GM18498 (cell line): ENCODE measurements at regions not wholly inside any gene's neighbourhood (a gene's known extent, or its start where the extent isn't known, plus 50 kb on each side); places are given as distances from the start of the nearest gene placed in this dataset.
"Not testable (repeated sequence)": the region's sequence is repeated elsewhere in the genome, so short reads cannot be mapped to it uniquely, and the experiment has no call there.

Source experiments
- ATAC-seq: cut with Tn5 transposase; IDR thresholded peaks from one replicate; pipeline ENCODE4 v1.9.1; 2021; ENCODE audit warnings: mild to moderate bottlenecking, moderate library complexity; ENCODE audit not compliant: unreplicated experiment

DNA sequence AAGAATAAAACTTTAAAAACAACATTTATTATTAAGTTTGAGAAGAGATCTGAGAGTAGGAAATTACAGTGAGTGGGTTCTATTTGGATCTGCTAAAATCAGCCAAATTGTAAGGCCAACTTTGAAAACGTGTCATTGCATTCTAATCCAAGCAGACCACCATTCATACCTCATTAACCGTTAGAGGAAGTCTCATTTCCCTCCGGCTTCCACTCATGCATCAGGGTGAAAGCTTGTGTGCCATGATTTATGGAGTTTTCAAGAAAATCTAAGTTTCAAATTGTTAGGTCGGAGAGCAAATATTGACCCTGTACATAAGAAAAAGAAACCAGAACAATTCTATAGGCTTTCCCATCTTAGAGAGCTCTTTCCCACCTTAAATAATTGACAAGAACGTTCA, 166.6 kb upstream of the NRG3 start:
- no peak for ATAC-seq

DNA sequence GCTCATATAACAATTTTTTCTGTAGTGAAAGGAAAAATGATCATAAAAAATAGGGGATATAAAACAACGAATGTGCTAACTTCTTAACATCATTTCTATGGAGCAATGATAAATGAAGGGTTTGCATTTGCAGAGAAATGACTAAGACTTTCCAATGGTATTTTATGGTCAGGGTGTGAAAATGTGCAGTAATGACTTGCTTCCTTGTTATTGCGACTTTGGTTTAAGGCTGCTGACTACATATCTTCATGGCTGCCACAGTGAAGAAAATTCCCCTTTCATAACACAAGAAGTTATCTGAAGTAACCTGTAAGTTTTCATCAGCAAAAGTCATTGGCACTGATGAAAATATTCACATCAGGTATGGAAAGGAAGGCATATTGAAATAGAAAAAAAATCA, 166.1 kb upstream of the NRG3 start:
- ATAC-seq = no peak

DNA sequence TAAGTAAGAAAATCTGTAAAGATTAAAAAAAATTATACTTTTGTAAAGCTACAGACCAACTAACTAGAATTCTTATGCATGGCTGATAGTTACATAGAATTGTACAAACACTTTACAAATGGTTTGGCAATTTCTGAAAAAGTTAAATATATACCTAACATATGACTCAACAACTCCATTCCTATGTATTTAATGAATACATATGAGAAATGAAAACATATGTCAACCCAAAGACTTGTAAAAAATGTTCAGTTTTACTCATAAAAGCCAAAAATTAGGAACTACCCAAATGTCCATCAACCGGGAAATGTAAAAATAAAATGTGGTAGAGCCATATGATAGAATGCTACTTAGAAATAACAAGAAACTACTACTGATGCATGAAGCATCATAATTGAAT, 152.6 kb upstream of the NRG3 start:
- ATAC-seq = no peak

DNA sequence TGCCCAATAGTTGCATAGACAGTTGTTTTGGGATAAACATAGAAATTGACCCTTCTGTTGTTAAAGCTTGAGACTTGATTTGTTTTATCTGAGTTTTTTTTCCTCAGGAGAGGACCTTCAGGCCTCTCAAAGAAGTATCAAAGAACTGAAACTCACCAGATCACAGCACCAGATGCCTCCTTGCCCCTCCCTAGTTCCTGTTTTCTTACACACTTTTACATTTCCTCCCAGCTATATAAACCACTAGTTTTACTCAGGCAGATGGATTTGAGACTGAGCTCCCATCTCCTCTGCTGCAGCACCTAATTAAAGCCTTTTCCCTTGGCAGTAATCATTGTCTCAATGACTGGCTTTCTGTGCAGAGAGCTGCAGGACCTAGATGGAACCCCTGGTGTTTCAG, 150.6 kb upstream of the NRG3 start:
- no peak for ATAC-seq

DNA sequence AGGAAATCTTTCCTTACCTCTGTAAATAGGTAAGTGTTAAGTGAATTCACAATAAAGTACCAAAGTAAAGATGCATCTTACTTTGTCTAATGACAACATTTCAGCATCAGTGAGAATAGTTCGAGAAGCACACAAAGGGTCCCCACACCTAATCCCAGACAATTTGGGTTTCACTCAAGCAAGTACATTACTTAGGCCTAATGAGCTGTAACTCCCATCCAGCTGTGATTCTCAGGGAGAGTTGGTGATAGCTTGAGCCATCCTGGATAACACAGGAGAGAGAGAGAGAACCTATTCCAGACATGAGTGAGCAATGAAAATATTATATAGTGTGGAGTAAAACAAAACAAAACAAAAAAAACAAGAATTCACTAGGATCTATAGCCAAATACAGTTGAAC, 149.1 kb upstream of the NRG3 start:
- ATAC-seq = no peak

DNA sequence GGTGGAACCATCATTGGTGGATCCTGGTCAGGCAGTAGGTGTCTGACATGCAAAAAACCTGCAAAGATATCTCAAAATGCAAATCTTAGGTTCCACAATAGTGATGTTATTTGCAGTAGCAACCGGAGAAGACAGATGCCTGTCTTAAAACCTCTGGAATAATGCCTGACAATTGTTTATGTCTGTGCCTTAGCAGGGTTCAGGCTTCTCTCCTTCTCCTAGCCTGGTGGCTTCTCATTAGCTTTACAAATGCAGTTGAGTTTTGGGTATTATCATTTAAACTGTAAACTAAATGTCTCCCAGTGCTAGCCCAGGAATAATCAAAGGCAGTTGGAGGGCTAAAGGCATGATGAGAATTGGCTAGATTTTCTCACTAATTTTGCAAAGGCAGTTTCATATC, 146.3 kb upstream of the NRG3 start:
- no peak for ATAC-seq

DNA sequence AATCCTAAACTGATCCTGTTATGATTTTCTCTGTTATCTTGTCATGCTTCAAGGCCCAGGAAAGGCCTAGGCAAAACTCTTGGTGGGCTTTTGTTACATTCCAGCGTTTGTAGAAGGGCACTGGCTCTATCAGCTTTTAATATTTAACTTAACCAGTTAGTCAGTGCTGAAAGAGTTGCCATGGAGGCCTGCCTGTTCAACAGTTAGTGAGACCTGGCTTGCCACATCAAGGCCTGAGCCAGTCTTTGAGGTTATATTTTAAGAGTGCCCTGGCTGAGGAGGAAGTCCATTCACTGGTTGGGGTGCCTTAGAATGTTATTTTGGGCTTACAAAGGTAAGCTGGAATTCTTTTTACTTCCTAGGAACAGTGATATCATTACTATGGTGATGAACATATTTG, 144.1 kb upstream of the NRG3 start:
- no peak for ATAC-seq

DNA sequence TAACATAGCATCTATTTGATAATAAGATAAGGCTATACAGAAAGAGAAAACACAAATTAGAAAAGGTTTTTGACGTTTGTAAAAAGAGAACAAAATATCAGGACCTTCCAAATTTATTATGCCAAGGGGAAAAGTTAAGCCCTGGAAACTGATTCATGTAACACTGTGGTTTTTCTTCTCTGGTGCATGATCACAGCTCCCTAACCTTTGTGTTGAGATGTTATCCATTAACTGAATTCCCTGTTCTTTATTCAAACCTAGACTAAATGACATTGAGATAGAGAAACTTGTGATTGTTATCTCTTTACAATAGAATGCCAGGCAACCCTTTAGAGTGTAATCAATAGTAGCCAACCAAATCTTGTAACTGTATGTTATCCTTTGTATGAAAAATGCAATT, 141.5 kb upstream of the NRG3 start:
- no peak for ATAC-seq

DNA sequence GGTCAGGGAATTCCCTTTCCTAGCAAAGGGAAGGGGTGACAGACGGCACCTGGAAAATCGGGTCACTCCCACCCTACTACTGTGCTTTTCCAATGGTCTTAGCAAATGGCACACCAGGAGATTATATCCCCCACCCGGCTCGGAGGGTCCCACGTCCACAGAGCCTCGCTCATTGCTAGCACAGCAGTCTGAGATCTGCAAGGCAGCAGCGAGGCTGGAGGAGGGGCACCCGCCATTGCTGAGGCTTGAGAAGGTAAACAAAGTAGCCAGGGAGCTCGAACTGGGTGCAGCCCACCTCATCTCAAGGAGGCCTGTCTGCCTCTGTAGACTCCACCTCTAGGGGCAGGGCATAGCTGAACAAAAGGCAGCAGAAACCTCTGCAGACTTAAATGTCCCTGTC, 139.8 kb upstream of the NRG3 start:
- ATAC-seq = not testable (repeated sequence)

DNA sequence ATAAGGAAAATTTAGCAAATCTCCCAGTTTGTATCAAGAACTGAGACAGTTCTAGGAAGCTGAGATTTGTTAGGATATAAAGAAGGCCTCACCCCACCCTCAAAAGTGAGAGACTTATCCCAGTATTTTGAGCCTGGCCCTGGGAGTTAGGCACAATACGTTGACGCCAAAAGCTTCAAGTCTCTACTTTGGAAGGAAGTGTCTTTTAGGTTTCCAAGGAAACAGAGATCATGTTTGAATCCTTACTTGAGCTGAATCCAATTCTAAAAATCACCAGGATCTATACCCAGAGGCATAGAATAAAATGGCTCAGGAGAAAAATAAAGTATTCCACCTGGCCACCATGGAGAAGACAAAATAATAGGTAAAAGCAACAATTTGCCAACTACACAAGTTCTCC, 115.9 kb upstream of the NRG3 start:
- no peak for ATAC-seq

DNA sequence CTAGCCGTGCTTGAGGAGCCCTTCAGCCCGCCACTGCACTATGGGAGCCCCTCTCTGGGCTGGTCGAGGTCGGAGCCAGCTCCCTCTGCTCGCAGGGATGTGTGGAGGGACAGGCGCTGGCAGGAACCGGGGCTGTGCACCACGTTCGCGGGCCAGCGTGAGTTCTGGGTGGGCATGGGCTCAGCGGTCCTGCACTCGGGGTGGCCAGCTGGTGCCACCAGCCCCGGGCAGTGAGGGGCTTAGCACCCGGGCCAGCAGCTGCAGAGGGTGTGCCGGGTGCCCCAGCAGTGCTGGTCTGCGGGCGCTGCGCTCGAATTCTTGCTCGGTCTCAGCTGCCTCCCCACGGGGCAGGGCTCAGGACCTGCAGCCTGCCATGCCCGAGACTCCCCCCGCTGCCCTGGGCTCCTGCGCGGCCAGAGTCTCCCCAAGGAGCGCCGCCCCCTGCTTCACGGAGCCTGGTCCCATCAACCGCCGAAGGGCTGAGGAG, 90.8 kb upstream of the NRG3 start:
- ATAC-seq = no peak

DNA sequence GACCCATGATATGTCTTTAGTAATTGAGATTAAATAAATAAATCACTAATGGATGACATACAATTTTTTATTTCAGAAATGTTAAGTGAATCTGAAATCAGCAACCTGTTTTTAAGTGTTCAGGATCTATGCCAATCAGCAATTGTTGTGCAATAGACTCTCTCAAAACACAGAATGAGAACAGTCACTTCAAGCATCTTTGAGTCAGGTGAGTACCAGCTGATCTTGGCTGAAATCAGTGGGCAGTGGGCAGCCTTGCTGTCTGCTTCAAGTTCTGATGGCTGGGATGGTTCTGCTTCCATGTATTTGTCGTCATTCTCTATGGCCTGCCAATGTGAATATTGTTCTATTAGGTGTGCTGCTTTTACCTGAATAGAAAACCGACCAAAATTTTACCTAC, 82.3 kb upstream of the NRG3 start:
- ATAC-seq = no peak

DNA sequence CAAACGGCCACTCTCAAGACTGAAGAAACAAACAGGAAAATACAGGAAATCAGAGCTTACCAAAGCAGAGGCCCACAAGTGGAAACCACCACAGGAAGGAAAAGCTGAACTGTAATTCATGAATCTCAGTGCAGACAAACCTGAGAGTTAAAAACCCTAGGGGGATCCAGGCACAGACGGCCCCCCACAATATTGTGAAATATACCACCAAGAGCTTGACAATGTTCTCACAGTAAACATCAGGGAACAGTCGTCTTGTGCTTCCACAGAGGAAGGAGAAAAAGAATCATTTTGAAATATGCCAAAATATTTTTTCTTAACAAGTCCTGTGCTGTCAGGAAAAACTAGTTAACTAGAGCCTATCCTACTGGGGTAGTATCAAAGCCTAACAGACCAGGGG, 68.2 kb upstream of the NRG3 start:
- ATAC-seq = no peak

DNA sequence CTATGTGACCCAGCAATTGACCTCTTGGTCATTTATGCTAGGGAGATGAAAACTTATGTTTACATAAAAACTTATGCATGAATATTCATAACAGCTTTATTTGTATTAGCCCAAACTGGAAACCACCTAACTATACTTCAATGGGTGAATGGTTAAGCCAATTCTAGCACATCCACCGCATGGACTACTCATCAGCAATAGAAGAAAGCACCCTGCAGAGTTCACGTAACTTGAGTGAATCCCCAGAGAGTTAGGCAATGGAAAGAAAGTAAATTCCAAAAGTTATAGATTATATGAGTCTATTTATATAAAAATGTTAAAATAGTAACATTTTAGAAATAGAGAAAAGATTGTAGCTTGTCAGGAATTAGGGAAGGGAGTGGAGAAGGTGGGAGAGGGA, 60.2 kb upstream of the NRG3 start:
- no peak for ATAC-seq

DNA sequence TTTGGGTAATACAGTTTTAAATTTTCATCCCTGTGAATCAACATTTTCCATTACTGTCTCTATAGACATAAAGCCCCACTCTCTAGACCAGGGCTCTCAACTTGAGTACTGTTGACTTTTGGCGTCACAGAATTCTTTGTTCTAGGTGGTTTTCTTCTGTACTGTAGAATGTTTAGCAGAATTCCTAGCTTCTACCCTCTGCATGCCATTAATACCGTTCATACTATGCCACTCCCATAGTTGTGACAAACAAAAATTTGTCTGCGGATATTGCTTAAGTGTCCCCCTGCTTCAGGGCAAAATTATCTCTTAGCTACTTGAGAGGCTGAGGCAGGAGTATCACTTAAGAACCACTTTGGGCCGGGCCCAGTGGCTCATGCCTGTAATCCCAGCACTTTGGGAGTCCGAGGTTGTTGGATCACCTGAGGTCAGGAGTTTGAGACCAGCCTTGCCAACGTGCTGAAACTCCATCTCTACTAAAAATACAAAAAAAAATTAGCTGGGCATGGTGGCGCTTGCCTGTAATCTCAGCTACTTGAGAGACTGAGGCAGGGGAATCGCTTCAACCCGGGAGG, 57.3 kb upstream of the NRG3 start:
- no peak for ATAC-seq

DNA sequence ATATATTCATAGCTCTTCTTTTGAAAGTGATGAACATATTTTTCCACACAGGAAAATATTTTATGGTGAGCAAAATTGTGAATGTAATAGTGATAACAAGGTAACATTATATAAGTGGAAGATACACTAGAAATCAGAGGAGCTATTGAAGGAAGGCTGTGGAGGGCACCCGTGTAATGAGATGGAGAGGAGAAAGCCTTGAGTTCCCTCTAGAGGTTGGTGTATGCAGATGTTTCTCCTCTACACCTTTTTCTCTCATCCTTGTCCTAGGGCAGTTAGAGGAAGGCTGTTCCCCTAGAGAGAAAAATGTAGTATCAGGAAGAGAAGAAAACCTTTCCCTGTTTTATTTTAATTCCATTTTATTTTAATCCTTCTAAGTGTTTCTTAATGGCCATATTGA, 54.6 kb upstream of the NRG3 start:
- ATAC-seq = no peak
